Fibroblast of villous mesenchyme (primary cell): ENCODE measurements at regions not wholly inside any gene's neighbourhood (a gene's known extent, or its start where the extent isn't known, plus 50 kb on each side); places are given as distances from the start of the nearest gene placed in this dataset.

Experiments used
- DNase-seq: peaks from one replicate; pipeline ENCODE4 v3.0.0-alpha.2; 2010; ENCODE audit warnings: low read depth
- H3K4me3 ChIP-seq: 2 replicates; pipeline ENCODE4 v1.5.1; 2011; ENCODE audit warnings: low read depth, mild to moderate bottlenecking, low read length
- TF ChIP-seq, protein P1 (sequence below): IDR thresholded peaks from 2 replicates; pipeline ENCODE4 v1.5.1; 2012; ENCODE audit warnings: low read depth, mild to moderate bottlenecking, low read length; ENCODE audit not compliant: insufficient read depth

DNA sequence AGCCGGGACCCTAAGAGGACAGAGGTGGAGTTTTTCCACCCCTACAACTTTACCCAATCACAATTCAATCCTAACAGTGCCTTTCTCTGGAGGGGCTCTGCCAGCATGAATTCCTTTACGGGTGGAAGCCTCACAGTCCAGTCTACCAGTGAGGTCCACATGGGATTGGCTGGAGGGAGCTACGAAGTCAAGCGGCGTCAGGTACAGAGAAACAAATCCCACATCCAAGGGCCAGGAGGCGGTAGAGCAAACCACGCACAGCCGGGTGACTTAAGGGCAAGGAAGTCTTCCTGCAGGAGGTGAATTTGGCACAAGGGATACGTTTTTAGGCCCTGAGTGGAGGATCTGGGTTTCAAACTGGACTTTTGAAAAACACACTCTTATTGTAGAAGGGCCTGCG lies 199.6 kb downstream of the UQCRFS1 start:
- DNase-seq, result no peak
- H3K4me3 ChIP-seq, result no peak overlapping the region
- TF ChIP-seq, protein P1, sequence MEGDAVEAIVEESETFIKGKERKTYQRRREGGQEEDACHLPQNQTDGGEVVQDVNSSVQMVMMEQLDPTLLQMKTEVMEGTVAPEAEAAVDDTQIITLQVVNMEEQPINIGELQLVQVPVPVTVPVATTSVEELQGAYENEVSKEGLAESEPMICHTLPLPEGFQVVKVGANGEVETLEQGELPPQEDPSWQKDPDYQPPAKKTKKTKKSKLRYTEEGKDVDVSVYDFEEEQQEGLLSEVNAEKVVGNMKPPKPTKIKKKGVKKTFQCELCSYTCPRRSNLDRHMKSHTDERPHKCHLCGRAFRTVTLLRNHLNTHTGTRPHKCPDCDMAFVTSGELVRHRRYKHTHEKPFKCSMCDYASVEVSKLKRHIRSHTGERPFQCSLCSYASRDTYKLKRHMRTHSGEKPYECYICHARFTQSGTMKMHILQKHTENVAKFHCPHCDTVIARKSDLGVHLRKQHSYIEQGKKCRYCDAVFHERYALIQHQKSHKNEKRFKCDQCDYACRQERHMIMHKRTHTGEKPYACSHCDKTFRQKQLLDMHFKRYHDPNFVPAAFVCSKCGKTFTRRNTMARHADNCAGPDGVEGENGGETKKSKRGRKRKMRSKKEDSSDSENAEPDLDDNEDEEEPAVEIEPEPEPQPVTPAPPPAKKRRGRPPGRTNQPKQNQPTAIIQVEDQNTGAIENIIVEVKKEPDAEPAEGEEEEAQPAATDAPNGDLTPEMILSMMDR, result no peak

DNA sequence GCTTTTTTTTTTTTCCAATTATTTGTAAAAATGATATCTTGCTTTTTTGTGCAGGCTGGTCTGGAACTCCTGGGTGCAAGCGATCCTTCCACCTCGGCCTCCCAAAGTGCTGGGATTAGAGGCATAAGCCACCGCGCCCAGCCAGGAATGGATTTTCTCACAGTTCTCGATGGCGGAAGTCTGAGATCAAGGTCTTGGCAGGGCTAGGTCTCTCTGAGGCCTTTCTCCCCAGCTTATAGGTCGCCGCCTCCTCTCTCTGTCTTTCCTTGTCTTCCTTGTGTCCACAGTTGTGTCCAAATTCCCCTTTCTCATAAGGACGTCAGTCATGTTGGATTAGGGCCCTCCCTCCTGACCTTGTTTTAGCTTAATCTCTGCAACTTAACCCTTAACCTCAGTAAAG lies 200.5 kb downstream of the UQCRFS1 start:
- TF ChIP-seq, protein P1, result no peak
- DNase-seq, result no peak
- no peak overlapping the region for H3K4me3 ChIP-seq

DNA sequence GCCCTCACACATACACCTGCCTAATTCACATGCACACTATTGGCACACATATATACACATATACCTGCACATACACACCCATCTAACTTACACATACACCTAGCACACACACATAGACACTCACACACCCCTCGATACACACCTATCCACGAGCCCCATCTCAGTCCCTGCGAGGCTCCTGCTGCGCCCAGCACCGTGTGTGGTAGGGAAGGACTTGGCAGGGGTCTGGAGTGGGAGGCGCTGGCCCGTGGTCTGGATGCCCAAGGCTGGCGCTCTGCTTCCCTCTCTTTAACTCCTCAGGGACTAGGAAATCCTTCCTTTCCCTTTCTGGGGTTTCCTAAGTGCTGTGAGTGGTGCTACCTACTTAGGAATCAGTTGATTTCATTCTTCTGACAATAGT lies 202.7 kb downstream of the UQCRFS1 start:
- no peak overlapping the region for H3K4me3 ChIP-seq
- no peak for DNase-seq
- TF ChIP-seq, protein P1, result no peak

DNA sequence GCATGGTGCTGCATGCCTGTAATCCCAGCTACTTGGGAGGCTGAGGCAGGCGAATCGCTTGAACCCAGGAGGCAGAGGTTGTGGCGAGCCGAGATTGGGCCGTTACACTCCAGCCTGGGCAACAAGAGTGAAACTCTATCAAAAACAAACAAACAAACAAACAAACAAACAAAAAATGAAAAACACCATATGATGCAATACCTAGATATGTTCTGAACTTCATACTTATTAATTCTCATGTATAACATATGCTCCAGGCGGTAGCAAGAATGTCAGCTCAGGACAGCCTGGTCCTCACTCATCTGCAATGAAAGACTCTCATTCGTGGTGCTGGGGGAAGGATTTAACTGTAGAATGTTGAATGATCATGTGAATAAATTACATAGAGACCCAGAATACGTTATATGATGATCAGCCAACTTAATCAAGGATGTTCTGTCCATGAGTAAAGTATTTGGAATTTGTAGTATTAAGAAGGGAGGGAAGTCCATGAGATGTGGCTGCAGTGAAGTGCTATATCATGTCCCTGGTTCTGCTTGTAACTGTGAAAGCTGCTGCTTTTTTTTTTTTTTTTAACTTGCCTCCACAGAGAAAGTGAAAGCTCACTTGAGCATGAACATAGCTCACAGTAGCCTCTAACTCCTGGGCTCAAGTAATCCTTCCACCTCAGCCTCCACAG lies 206.8 kb downstream of the UQCRFS1 start:
- H3K4me3 ChIP-seq, result no peak overlapping the region
- no peak for DNase-seq
- TF ChIP-seq, protein P1, result no peak

DNA sequence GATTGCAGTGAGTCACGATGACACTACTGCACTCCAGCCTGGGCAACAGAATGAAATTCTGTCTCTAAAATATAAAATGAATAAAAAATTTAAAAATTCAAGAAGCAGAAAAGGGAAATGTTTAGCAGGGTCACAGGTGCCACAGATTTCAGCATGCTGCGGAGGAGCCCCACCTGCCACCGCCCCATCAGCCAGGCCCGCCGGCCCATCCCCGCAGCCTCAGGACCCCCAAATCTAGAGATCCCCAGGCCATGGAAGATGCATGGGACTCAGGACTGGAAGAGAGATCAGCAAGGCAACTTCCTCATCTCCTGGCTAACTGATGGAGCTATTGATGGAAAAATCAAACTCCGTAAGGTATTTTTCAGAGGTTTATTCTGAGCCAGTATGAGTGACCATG lies 208.2 kb downstream of the UQCRFS1 start:
- TF ChIP-seq, protein P1, result no peak
- no peak overlapping the region for H3K4me3 ChIP-seq
- no peak for DNase-seq

DNA sequence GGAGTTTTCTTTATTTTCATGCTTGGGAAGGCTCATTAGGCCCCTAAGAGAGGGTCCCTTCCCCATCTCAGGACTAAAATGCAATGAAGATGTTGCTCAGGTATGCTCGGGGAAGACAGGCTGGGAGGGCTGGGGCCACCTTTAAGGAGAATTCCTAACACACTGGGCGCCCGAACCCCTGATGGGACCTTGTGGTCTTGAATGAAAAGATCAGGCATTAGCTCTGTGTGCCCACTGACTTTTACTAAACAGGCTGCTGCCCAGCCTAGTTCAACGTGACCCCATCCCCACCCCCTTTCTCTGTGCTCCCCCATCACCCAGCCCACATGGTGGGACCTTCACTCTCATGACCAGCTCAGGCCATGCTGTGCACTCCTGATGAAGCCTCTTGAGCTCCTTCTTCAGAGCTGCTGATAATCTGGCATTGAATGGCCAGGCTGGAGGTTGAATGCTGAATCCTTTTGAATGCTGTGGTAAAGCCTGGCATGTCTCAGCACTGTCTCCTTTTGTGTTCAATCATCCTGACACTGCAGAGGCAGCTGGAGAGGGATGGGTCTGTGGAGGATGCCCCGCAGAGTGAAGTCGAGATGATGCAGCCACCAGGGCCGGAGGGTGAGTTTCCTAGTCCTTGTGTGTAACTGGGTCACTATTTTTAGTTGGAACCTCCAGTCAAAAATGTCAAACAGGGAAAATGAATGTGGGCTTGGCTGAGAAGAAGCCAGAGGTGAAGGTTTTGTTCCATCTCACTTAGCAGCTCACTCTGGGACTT lies 209.1 kb downstream of the UQCRFS1 start:
- DNase-seq, result no peak
- TF ChIP-seq, protein P1, result no peak
- H3K4me3 ChIP-seq, result no peak overlapping the region
